Mesenchymal stem cell (in vitro differentiated cells and primary cell): ENCODE measurements at regions not wholly inside any gene's neighbourhood (a gene's known extent, or its start where the extent isn't known, plus 50 kb on each side); places are given as distances from the start of the nearest gene placed in this dataset.

Source experiments
- DNase-seq: peaks from one replicate; pipeline ENCODE4 v3.0.0-alpha.2; 2013
- H2AFZ ChIP-seq: one replicate; pipeline ENCODE4 v1.6.1; 2013; ENCODE audit warnings: low read depth, mild to moderate bottlenecking, control low read depth, inconsistent platforms, low read length, moderate library complexity
- H2AK5ac ChIP-seq: 2 replicates; pipeline ENCODE4 v1.6.1; 2013; ENCODE audit warnings: low read length, moderate library complexity, mild to moderate bottlenecking, inconsistent platforms; ENCODE audit not compliant: severe bottlenecking
- H2BK120ac ChIP-seq: one replicate; pipeline ENCODE4 v1.6.1; 2013; ENCODE audit warnings: low read depth, mild to moderate bottlenecking, inconsistent platforms, low read length, moderate library complexity
- H2BK12ac ChIP-seq, 2 experiments: one replicate each; pipeline ENCODE4 v1.6.1; 2013; ENCODE audit warnings: inconsistent platforms in 2 of 2, low read length in 2 of 2, mild to moderate bottlenecking in 2 of 2, moderate library complexity in 2 of 2, control low read depth in 1 of 2
- H2BK15ac ChIP-seq: one replicate; pipeline ENCODE4 v1.6.1; 2013; ENCODE audit warnings: mild to moderate bottlenecking, low read depth, inconsistent platforms; ENCODE audit not compliant: poor library complexity, severe bottlenecking
- H2BK5ac ChIP-seq: 2 replicates; pipeline ENCODE4 v1.6.1; 2013; ENCODE audit warnings: low read depth, mild to moderate bottlenecking, low read length, control low read depth, inconsistent platforms; ENCODE audit not compliant: poor library complexity, severe bottlenecking
- H3K14ac ChIP-seq, 2 experiments: one replicate each; pipeline ENCODE4 v1.6.1; 2013; ENCODE audit warnings: inconsistent platforms in 2 of 2, low read length in 2 of 2, control low read depth in 1 of 2, mild to moderate bottlenecking in 1 of 2, moderate library complexity in 1 of 2
- H3K18ac ChIP-seq, 2 experiments: one replicate each; pipeline ENCODE4 v1.6.1; 2013; ENCODE audit warnings: inconsistent platforms in 2 of 2, low read length in 2 of 2, control low read depth in 1 of 2, low read depth in 1 of 2, mild to moderate bottlenecking in 1 of 2
- H3K23ac ChIP-seq, 2 experiments: one replicate each; pipeline ENCODE4 v1.6.1; 2013; ENCODE audit warnings: inconsistent platforms in 2 of 2, low read length in 2 of 2, mild to moderate bottlenecking in 2 of 2, moderate library complexity in 2 of 2, control low read depth in 1 of 2
- H3K27ac ChIP-seq: 2 replicates; pipeline ENCODE4 v1.5.1; 2013; ENCODE audit warnings: mild to moderate bottlenecking, moderate library complexity, low read length, control low read depth, inconsistent platforms; ENCODE audit not compliant: poor library complexity, severe bottlenecking
- H3K27me3 ChIP-seq, 2 experiments: 2 replicates each; pipeline versions ENCODE4 v1.6.1 to v1.7.0; 2013; ENCODE audit warnings: low read length in 2 of 2, mild to moderate bottlenecking in 2 of 2, moderate library complexity in 2 of 2, control low read depth in 1 of 2, inconsistent platforms in 1 of 2; ENCODE audit not compliant: control insufficient read depth in 1 of 2, insufficient read depth in 1 of 2
- H3K36me3 ChIP-seq, 2 experiments: 2 replicates each; pipeline versions ENCODE4 v1.6.1 to v1.7.0; 2013; ENCODE audit warnings: low read length in 2 of 2, control low read depth in 1 of 2, inconsistent platforms in 1 of 2, low read depth in 1 of 2, mild to moderate bottlenecking in 1 of 2; ENCODE audit not compliant: insufficient read depth in 2 of 2, control insufficient read depth in 1 of 2
- H3K4ac ChIP-seq, 2 experiments: one replicate each; pipeline ENCODE4 v1.6.1; 2013; ENCODE audit warnings: inconsistent platforms in 2 of 2, low read length in 2 of 2, mild to moderate bottlenecking in 2 of 2, moderate library complexity in 2 of 2, control low read depth in 1 of 2, low read depth in 1 of 2
- H3K4me1 ChIP-seq: 2 replicates; pipeline ENCODE4 v1.6.1; 2013; ENCODE audit warnings: low read depth, low read length, control low read depth; ENCODE audit not compliant: control insufficient read depth, insufficient read depth
- H3K4me2 ChIP-seq: 2 replicates; pipeline ENCODE4 v1.6.1; 2013; ENCODE audit warnings: low read length, mild to moderate bottlenecking, inconsistent platforms; ENCODE audit not compliant: poor library complexity, severe bottlenecking
- H3K4me3 ChIP-seq, 2 experiments: 2 replicates each; pipeline versions ENCODE4 v1.5.1 to v1.7.0; 2013; ENCODE audit warnings: low read length in 2 of 2, mild to moderate bottlenecking in 2 of 2, control low read depth in 1 of 2, low read depth in 1 of 2; ENCODE audit not compliant: insufficient read depth in 1 of 2
- H3K79me1 ChIP-seq: replicated peaks from 2 replicates; pipeline ENCODE4 v1.6.1; 2013; ENCODE audit warnings: mild to moderate bottlenecking, control low read depth, low read length, inconsistent platforms; ENCODE audit not compliant: poor library complexity, severe bottlenecking
- H3K9ac ChIP-seq: 2 replicates; pipeline ENCODE4 v1.7.0; 2013; ENCODE audit warnings: mild to moderate bottlenecking, low read length, moderate library complexity
- H3K9me3 ChIP-seq: 2 replicates; pipeline ENCODE4 v1.7.0; 2013; ENCODE audit warnings: mild to moderate bottlenecking, low read length; ENCODE audit not compliant: control insufficient read depth
- H4K8ac ChIP-seq: one replicate; pipeline ENCODE4 v1.6.1; 2013; ENCODE audit warnings: inconsistent platforms, mild to moderate bottlenecking, low read length, moderate library complexity
- H4K91ac ChIP-seq: one replicate; pipeline ENCODE4 v1.6.1; 2013; ENCODE audit warnings: mild to moderate bottlenecking, low read length, inconsistent platforms
- WGBS: methylation state at CpG from one replicate; pipeline ENCODE4 v1.1.7; 2013; ENCODE audit warnings: mixed read lengths; 5-methylcytosine and 5-hydroxymethylcytosine counted together

GRCh38 chr3:72307438-72308115 is 522.6 kb upstream of the PROK2 start:
- Histone ChIP-seq H3K18ac (no peak overlapping the region), H3K9ac (no peak overlapping the region), H2BK12ac (peak overlapping the region; percentile 30 to 55), H4K91ac (peak overlapping the region; percentile 27), H2BK15ac (peak overlapping the region; percentile 23), H3K4me2 (no peak overlapping the region), H3K23ac (no peak overlapping the region), H3K4ac (peak overlapping the region in 1 of 2 experiments; percentile 65), H3K4me3 (no peak overlapping the region), H2AK5ac (no peak overlapping the region), H3K27me3 (peaks cover 0 to 29% of the 10 kb centered on the region in 2 experiments), H2BK120ac (peak overlapping the region; percentile 24), H2AFZ (no peak overlapping the region), H3K9me3 (no peaks in the 10 kb centered on the region), H3K4me1 (peaks cover 17% of the 10 kb centered on the region), H3K14ac (no peak overlapping the region), H4K8ac (no peak overlapping the region), H3K79me1 (no peaks in the 10 kb centered on the region), H2BK5ac (no peak overlapping the region), H3K27ac (no peak overlapping the region), H3K36me3 (no peaks in the 10 kb centered on the region)
- DNase-seq: no peak
- WGBS: 81% methylated on average over 6 of the region's 7 CpGs

- Histone ChIP-seq H3K27ac (no peak overlapping the region), H3K4me1 (peaks cover 17% of the 10 kb centered on the region), H3K36me3 (peaks cover 0 to under 1% of the 10 kb centered on the region in 2 experiments), H2AFZ (no peak overlapping the region), H4K91ac (no peak overlapping the region), H2BK5ac (no peak overlapping the region), H3K27me3 (peaks cover 0 to 29% of the 10 kb centered on the region in 2 experiments), H3K9ac (no peak overlapping the region), H3K9me3 (no peaks in the 10 kb centered on the region), H2BK120ac (peak overlapping the region; percentile 24), H3K79me1 (no peaks in the 10 kb centered on the region), H3K14ac (no peak overlapping the region), H3K23ac (no peak overlapping the region), H3K4me2 (peak overlapping the region; percentile 34), H3K4me3 (no peak overlapping the region), H3K18ac (no peak overlapping the region), H4K8ac (no peak overlapping the region), H2BK12ac (peak overlapping the region in 1 of 2 experiments; percentile 30), H2AK5ac (no peak overlapping the region), H3K4ac (no peak overlapping the region), H2BK15ac (peak overlapping the region; percentile 62)
- 36% methylated on average over 9 of the region's 9 CpGs for WGBS
- DNase-seq: peak; percentile 19
Observed at GRCh38 chr3:72306800-72307341, 521.9 kb upstream of the PROK2 start.

GRCh38 chr3:72303926-72304325 is 519.0 kb upstream of the PROK2 start:
- Histone ChIP-seq H3K27me3 (peaks cover 0 to 23% of the 10 kb centered on the region in 2 experiments), H2AK5ac (no peak overlapping the region), H3K36me3 (peaks cover 0 to 2% of the 10 kb centered on the region in 2 experiments), H3K4me3 (no peak overlapping the region), H4K91ac (no peak overlapping the region), H2BK12ac (peak overlapping the region in 1 of 2 experiments; percentile 59), H3K4me1 (peaks cover 9% of the 10 kb centered on the region), H4K8ac (no peak overlapping the region), H3K14ac (no peak overlapping the region), H3K9me3 (no peaks in the 10 kb centered on the region), H2BK5ac (no peak overlapping the region), H3K4ac (peak overlapping the region in 1 of 2 experiments; percentile 11), H3K18ac (peak overlapping the region in 1 of 2 experiments; percentile 83), H2AFZ (peak overlapping the region; percentile 36), H2BK15ac (no peak overlapping the region), H3K23ac (no peak overlapping the region), H3K9ac (no peak overlapping the region), H2BK120ac (no peak overlapping the region), H3K79me1 (no peaks in the 10 kb centered on the region), H3K4me2 (no peak overlapping the region), H3K27ac (no peak overlapping the region)
- peak; percentile 52 for DNase-seq
- WGBS: 8% methylated on average over 7 of the region's 7 CpGs

DNA sequence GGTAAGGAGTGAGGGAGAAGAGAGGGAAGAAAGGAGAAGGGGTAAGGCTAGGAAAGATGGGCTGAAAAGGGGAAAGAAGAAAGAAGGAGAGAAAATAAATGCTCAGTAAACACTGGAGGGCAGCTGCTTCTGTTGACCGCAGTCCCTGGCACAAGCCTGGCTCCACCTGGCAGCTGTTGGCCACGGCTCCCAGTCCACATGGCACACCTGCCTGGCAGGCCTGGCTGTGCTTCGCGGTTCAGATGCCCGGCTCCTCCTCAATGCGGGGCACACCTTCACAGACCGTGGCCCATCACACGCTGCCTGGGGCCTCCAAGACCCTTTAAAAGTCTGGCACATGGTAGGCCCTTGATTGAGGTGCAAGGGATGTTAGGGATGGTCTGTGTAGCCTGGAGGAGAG is 516.8 kb upstream of the PROK2 start:
- Histone ChIP-seq H4K91ac (peak overlapping the region; percentile 62), H3K27me3 (peaks cover 0 to 23% of the 10 kb centered on the region in 2 experiments), H2BK5ac (no peak overlapping the region), H2BK15ac (peak overlapping the region; percentile 39), H2BK12ac (no peak overlapping the region), H3K4me2 (no peak overlapping the region), H3K18ac (no peak overlapping the region), H3K9me3 (no peaks in the 10 kb centered on the region), H3K4me3 (no peak overlapping the region), H2AK5ac (no peak overlapping the region), H2BK120ac (no peak overlapping the region), H3K27ac (no peak overlapping the region), H3K4ac (no peak overlapping the region), H2AFZ (no peak overlapping the region), H3K79me1 (no peaks in the 10 kb centered on the region), H3K23ac (no peak overlapping the region), H3K36me3 (peaks cover 0 to 2% of the 10 kb centered on the region in 2 experiments), H4K8ac (no peak overlapping the region), H3K4me1 (peaks cover 3% of the 10 kb centered on the region), H3K9ac (no peak overlapping the region), H3K14ac (no peak overlapping the region)
- DNase-seq: no peak
- WGBS: 96% methylated on average over 6 of the region's 8 CpGs
